ENCODE measurements at regions not wholly inside any gene's neighbourhood (a gene's known extent, or its start where the extent isn't known, plus 50 kb on each side); places are given as distances from the start of the nearest gene placed in this dataset.

DNA sequence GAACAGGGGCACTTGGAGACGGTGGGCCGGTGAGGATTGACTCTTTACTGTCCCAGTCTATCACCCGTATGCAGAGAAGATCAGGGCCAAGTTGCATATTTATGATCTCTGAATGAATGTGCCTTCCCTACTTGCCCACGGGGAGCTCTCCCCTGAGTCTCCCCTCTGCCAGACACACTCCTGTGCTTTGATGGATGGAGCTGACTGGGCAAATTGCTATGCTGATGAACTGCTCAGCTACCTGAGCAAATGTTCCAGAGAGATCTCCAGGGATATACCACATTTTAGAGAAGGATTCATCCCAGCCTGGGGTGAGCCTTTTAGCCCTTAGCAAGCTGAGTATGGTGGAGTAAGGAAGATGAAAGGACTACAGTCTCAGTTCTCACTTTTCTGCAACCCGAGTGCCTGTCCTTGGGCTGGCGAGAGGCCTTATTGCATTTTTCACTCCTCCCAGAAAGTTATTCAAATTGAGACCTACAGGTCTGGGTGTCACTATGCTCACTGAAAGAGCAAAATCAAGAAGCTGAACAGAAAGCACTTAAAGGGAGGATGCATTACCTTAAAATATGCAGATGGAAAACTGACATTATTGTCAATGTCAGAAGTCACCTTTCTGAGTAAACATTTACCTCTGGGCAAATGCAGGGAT, 526.7 kb upstream of the WWC1 start:
- no peaks in the 10 kb centered on the region for H3K9me3 Mint-ChIP-seq (ENCODE audit: unreplicated experiment)
- H3K4me1 Mint-ChIP-seq (ENCODE audit: insufficient read depth, unreplicated experiment), result peaks cover 13% of the 10 kb centered on the region
- intact Hi-C loops (cut with micrococcal nuclease), result no loop called here
- TF ChIP-seq, protein P1, sequence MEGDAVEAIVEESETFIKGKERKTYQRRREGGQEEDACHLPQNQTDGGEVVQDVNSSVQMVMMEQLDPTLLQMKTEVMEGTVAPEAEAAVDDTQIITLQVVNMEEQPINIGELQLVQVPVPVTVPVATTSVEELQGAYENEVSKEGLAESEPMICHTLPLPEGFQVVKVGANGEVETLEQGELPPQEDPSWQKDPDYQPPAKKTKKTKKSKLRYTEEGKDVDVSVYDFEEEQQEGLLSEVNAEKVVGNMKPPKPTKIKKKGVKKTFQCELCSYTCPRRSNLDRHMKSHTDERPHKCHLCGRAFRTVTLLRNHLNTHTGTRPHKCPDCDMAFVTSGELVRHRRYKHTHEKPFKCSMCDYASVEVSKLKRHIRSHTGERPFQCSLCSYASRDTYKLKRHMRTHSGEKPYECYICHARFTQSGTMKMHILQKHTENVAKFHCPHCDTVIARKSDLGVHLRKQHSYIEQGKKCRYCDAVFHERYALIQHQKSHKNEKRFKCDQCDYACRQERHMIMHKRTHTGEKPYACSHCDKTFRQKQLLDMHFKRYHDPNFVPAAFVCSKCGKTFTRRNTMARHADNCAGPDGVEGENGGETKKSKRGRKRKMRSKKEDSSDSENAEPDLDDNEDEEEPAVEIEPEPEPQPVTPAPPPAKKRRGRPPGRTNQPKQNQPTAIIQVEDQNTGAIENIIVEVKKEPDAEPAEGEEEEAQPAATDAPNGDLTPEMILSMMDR (IDR thresholded peaks at IDR 0.05; ENCODE audit: unreplicated experiment), result no peak
- POLR2A ChIA-PET, result interaction anchor here (0.7 to 1.8 kb wide), 5 partner anchors 11 to 114 kb away, joined by 3 to 7 read pairs (median 4); no protein-coding TSS in a partner anchor
- CTCF ChIA-PET, result interaction anchor here (0.7 to 1.3 kb wide), 5 partner anchors 42 to 111 kb away, joined by 3 read pairs; no protein-coding TSS in a partner anchor
- H3K4me3 Mint-ChIP-seq (ENCODE audit: unreplicated experiment), result no peak overlapping the region
- no peaks in the 10 kb centered on the region for H3K27me3 Mint-ChIP-seq (ENCODE audit: insufficient read depth, unreplicated experiment)
- no peak overlapping the region for H3K27ac Mint-ChIP-seq (ENCODE audit: low read depth, unreplicated experiment)
- BruUV-seq (replicated peaks), result no TSS peak
- no peaks in the 10 kb centered on the region for H3K36me3 Mint-ChIP-seq (ENCODE audit: insufficient read depth, unreplicated experiment)
- DNase-seq (ENCODE audit: unreplicated experiment), result no peak

DNA sequence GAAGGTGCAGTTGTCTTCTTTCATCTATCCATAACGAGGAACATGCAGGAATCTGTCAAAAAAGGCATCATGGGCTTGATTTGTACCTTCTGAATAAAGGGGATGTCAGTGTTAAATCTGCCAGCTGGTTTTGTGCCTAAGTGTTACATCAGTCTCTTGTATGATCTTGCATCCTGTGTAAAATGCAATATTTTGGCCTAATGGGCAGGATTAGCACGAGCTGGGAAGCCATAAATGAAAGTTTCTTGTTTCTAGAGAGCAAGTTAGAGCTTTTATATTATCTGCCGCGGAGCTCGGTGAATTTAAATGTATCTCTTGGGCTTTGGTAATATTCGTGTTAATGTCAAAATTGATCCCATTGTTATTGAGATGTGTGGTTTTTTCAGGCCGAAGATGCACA, 526.1 kb upstream of the WWC1 start:
- H3K27ac Mint-ChIP-seq (ENCODE audit: low read depth, unreplicated experiment), result no peak overlapping the region
- TF ChIP-seq, protein P1 (IDR thresholded peaks at IDR 0.05; ENCODE audit: unreplicated experiment), result no peak
- ChIA-PET POLR2A (interaction anchor here (0.6 to 1.6 kb wide), 4 partner anchors 11 to 149 kb away, joined by 3 to 7 read pairs (median 4); no protein-coding TSS in a partner anchor), CTCF (interaction anchor here (0.7 to 0.8 kb wide), 2 partner anchors 49 to 111 kb away, joined by 3 read pairs; no protein-coding TSS in a partner anchor)
- no peaks in the 10 kb centered on the region for H3K36me3 Mint-ChIP-seq (ENCODE audit: insufficient read depth, unreplicated experiment)
- no peak overlapping the region for H3K4me3 Mint-ChIP-seq (ENCODE audit: unreplicated experiment)
- intact Hi-C loops (cut with micrococcal nuclease), result no loop called here
- peaks cover 13% of the 10 kb centered on the region for H3K4me1 Mint-ChIP-seq (ENCODE audit: insufficient read depth, unreplicated experiment)
- no peaks in the 10 kb centered on the region for H3K27me3 Mint-ChIP-seq (ENCODE audit: insufficient read depth, unreplicated experiment)
- no peaks in the 10 kb centered on the region for H3K9me3 Mint-ChIP-seq (ENCODE audit: unreplicated experiment)
- BruUV-seq (replicated peaks), result no TSS peak
- no peak for DNase-seq (ENCODE audit: unreplicated experiment)

DNA sequence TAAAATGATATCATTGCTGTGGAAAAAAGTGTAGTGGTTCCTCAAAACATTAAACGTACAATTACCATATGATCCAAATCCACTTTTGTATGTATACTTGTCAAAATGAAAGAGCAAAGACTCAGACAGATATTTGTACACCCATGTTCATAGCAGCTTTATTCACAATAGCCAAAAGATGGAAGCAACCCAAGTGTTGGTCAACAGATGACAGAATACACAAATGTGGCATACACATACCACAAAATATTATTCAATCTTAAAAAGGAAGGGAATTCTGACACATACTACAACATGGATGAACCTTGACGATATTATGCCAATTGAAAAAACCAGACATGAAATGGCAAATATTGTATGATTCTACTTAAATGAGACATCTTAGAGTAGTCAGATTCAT, 524.5 kb upstream of the WWC1 start:
- H3K27ac Mint-ChIP-seq (ENCODE audit: low read depth, unreplicated experiment), result no peak overlapping the region
- TF ChIP-seq, protein P1 (IDR thresholded peaks at IDR 0.05; ENCODE audit: unreplicated experiment), result no peak
- intact Hi-C loops (cut with micrococcal nuclease), result no loop called here
- no peak for DNase-seq (ENCODE audit: unreplicated experiment)
- no peaks in the 10 kb centered on the region for H3K36me3 Mint-ChIP-seq (ENCODE audit: insufficient read depth, unreplicated experiment)
- no peaks in the 10 kb centered on the region for H3K9me3 Mint-ChIP-seq (ENCODE audit: unreplicated experiment)
- H3K4me1 Mint-ChIP-seq (ENCODE audit: insufficient read depth, unreplicated experiment), result peaks cover 10% of the 10 kb centered on the region
- BruUV-seq (replicated peaks), result no TSS peak
- ChIA-PET CTCF (no interaction called here), POLR2A (no interaction called here)
- no peaks in the 10 kb centered on the region for H3K27me3 Mint-ChIP-seq (ENCODE audit: insufficient read depth, unreplicated experiment)
- no peak overlapping the region for H3K4me3 Mint-ChIP-seq (ENCODE audit: unreplicated experiment)

DNA sequence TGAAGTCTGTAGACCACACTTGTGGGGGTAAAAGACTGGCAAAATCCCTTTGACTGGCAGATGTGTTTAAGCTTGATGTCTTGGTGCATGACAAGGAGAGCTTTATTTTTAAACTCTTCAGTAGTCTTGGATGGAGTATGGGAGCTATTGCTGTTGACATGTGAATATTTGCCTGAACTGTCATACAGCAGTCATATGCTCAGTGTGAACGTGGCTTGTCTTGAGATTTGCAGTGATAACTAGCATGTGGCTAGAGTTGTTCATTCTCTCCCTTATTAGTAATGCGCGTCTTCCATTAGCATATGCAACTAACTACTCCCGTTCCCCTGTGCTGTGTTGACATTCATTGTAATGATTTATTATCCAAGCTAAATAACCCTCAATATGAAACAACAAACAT, 523.6 kb upstream of the WWC1 start:
- H3K27ac Mint-ChIP-seq (ENCODE audit: low read depth, unreplicated experiment), result no peak overlapping the region
- TF ChIP-seq, protein P1 (IDR thresholded peaks at IDR 0.05; ENCODE audit: unreplicated experiment), result no peak
- no peaks in the 10 kb centered on the region for H3K9me3 Mint-ChIP-seq (ENCODE audit: unreplicated experiment)
- H3K27me3 Mint-ChIP-seq (ENCODE audit: insufficient read depth, unreplicated experiment), result no peaks in the 10 kb centered on the region
- BruUV-seq (replicated peaks), result no TSS peak
- DNase-seq (ENCODE audit: unreplicated experiment), result no peak
- H3K4me3 Mint-ChIP-seq (ENCODE audit: unreplicated experiment), result no peak overlapping the region
- no peaks in the 10 kb centered on the region for H3K36me3 Mint-ChIP-seq (ENCODE audit: insufficient read depth, unreplicated experiment)
- intact Hi-C loops (cut with micrococcal nuclease), result no loop called here
- ChIA-PET POLR2A (no interaction called here), CTCF (interaction anchor here (1.1 kb wide), 1 partner anchor 37 kb away, joined by 3 read pairs; no protein-coding TSS in a partner anchor)
- H3K4me1 Mint-ChIP-seq (ENCODE audit: insufficient read depth, unreplicated experiment), result peaks cover 10% of the 10 kb centered on the region

Measured in MCF 10A (cell line).